ENCODE measurements at regions not wholly inside any gene's neighbourhood (a gene's known extent, or its start where the extent isn't known, plus 50 kb on each side); places are given as distances from the start of the nearest gene placed in this dataset.
"Not testable (repeated sequence)": the region's sequence is repeated elsewhere in the genome, so short reads cannot be mapped to it uniquely, and the experiment has no call there.

DNA sequence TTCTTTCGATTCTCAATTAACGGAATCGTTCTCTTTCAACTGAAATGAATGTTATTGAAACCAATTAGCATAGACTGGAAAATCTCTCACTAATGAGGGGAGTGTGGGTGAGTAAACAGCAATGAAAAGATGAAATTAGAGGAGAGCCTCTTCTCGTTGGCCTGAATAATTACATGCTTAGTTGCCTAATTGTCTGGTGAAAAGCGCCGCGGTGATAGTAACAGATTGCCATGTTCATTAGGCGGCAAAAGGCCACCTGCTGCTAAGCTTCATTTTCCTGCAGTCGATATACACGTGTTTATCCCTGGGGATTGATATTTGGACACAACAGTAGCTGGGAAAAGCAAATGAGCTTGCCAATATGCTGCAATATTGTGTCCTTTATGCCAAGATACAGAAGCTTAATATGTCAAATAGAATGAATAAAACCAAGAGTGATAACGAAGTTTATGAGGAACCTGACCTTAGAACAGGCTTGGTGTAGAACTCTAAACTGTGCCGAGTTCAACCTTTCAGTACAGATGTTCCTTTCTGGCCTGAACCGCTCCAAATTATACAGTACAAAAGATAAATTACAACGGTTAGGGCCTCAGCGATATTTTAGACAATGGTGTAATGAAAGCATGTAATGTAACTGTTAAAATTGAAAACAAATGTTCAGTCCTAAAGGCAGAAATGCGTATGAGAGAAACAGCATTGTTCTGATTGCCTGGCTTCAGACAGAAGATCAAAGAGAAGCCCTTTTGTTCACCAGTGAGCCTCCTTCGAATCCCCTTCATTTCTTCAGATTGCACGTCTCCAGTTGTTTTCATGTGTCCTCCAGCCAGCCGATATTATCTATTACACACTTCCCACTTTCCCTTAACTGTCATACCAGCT is 185.2 kb downstream of the SHOX2 start:
- intact Hi-C loops (cut with micrococcal nuclease), result no loop called here

DNA sequence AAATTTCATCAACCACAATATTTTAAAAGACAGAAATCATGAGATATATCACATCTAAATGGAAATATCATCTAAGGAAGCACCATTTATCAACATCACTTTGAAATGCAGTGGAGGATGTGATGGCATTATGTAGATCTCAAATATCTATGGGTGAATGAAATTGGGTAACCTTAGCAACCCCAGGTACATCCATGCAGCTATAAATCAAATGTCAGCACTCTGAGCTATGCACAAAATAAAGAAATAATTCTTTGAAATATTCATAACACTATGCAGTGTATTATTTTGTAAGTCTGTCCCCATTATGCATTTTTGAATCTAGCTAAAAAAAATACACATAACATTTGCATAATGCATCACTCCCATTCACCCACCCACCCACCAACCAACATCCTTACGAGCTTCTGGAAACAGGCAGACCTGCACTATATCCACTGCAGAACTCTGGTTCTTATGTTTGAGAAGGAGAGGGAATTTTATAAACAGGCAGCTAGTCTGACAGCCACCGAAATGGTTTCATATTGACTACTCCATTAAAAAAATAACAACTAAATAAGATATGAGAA is 186.8 kb downstream of the SHOX2 start:
- intact Hi-C loops (cut with micrococcal nuclease), result no loop called here

DNA sequence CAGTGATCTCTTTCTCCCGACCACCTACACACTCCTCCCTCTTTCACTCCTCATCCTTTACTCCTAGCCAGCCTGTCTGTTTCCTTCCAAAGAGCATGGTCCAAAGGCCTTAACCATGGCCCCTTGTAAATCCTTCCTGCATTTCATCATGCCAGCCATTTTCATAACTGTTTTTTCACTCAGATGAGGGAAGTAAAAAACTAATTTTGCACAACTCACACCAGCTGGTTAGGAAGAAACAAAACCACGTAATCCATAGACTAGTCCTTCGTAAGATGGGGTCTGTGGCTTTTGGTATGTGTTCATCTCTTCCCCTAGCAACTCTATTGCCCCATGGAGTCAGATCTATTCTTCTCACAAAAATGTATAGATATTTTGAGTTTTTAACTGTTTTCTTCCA is 187.8 kb downstream of the SHOX2 start:
- intact Hi-C loops (cut with micrococcal nuclease), result no loop called here

DNA sequence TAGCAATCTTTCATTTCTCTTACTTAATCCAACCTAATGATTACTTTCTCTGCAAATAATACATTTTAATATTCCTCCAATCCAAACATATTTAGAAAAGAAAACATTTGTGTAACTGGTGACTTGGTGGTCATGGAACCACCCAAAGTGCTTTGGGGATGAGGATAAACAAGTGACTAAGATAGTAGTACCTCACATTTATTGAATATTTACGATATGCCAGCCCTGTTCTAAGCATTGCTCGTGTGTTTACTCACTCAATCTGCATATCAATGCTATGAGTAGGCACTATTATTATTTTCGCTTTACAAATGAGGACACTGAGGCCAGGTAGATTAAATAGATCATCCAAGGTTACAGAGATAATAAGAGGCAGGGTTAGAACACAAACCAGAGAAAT is 189.5 kb downstream of the SHOX2 start:
- intact Hi-C loops (cut with micrococcal nuclease), result no loop called here

DNA sequence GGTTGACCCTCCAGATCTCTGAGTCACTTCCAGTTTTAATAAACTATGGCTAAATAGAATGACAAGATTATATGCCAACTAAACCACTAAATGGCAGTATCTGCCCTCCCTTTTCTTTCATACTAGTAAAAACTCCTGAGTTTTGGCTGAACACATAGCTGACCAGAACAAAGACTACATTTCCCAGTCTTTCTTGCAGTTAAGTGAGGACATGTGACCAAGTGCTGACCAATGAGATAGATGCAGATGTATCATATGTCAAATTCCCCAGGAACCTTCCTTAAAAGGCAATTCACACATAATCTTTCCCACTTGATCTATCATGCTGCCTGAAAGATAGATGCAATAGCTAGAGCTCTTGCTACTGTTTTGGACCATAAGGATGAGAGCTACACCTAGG is 191.3 kb downstream of the SHOX2 start:
- intact Hi-C loops (cut with micrococcal nuclease), result no loop called here

DNA sequence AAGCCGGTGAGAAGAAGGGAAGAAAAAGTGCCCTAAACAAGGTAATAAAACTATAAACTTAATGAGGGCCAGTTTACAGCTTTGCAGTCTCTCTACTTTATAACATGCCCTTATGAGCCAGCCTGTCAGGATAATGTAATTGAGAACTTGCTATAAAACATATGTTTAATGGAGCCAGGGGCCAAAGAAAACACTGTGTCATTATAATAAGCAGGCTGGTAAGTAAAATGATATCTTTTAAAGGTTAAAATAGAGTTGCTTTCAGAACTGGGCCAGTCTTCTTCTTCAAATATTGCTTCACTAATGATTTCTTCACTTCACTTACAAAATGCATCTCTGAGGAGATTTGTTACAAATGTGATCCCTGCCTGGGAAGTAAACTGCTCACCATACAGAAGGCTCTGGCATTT is 192.5 kb downstream of the SHOX2 start:
- intact Hi-C loops (cut with micrococcal nuclease), result no loop called here

DNA sequence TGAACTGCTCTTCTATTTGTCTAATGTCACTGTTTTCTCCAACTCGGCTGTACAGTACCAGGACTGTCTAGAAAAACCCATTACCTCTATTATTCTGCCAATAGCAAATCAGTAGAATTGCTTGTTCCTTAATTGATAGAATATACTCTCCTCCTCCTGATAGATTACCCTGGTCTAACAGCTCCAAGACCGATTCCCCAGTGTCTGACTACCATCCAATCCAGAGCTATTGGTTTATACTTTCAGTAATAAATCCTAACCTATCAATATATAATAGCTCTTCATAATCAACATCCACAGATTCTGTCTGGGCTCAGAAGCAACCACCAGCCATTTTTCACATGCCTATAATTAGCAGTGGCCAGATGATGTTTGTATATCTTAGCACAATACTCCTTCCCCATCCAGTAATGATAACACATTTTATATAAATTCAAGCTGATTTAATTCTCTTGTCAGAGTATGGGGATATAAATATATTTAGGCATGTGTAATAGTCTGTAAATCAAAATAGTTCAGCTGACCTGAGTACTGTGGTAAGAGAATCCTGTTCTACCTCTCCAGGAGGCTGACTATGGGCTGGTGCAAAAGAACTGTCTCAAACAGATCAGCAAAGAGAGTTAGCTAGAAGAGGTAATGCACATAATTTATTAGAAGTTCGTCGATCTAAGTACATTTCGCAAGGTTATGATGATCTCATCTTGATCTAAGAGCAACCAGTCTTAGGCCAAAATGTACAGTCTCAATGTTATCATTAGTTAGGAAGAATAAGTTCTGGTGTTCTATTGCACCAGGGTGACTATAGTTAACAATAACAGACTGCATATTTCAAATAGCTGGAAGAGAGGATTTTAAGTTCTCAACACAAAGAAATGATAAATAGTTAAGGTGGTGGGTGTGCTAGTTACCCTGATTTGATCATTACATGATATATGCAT is 193.4 kb downstream of the SHOX2 start:
- intact Hi-C loops (cut with micrococcal nuclease), result no loop called here

DNA sequence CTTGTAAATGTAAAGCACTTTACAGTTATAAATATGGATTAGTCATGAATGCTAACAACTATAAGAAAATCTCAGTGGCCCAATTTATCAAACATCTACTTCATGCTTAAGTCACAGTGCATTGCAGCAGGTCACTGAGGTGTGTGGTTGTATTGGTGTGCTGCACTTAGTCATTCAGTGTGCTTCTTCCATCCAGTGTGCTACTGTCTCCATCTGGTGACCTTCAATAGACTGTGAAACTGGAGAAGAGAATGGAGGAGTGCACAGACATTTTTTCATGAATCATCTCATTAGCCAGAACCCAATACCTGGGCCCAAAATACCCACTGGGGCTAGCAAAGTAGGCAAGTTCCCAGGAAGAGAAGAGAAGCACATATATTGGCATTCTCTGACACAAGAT is 199.6 kb downstream of the SHOX2 start:
- intact Hi-C loops (cut with micrococcal nuclease), result no loop called here

DNA sequence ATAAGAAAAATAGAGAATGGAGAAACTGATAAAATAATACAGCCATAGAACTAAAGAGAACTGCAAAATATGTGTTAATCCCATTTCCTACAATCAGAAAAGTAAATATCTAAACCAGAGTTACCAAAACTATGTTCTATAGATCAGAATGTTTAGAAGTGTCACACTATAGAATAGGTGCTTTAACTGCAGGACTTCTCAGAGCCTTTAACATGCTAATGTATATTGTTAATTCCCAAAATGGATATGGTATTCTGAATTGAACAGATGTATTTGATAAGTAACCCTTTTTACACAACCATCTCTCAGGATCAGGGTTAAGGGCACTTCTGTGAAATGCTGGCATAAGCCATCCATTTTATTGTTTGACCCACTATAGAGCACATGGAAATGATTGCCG is 200.3 kb downstream of the SHOX2 start:
- intact Hi-C loops (cut with micrococcal nuclease), result no loop called here

DNA sequence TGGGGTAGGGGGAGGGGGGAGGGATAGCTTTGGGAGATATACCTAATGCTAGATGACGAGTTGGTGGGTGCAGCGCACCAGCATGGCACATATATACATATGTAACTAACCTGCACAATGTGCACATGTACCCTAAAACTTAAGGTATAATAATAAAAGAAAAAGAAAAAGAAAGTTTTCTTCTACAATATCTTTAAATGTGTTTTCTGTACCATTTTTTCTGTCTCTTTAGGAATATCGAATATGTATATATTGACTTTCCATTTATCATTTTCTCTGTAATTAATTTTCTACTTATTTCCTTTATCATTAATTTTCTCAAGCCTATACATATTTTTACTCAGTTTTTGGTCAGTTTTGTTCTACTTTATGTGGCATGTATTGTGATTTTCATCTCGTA is 203.5 kb downstream of the SHOX2 start:
- intact Hi-C loops (cut with micrococcal nuclease), result not testable (repeated sequence)

DNA sequence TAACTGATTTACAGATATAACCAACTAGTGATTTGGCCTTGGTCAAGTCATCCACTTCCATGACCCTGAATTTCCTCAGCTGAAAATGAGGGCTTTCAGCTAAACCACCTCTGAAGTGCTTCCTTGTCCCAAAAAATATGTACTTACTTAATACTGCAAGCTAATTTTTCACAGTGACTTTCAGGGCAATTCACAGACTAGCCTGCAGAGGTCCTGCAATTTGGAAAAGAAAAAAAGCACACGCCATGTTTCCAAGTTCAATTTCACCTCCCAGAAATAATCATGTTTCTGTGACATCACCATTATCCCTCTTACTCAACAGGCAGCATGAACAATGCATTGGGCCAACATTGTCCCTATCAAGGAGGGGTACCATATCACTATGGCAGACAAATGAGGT is 218.2 kb downstream of the SHOX2 start:
- intact Hi-C loops (cut with micrococcal nuclease), result no loop called here

DNA sequence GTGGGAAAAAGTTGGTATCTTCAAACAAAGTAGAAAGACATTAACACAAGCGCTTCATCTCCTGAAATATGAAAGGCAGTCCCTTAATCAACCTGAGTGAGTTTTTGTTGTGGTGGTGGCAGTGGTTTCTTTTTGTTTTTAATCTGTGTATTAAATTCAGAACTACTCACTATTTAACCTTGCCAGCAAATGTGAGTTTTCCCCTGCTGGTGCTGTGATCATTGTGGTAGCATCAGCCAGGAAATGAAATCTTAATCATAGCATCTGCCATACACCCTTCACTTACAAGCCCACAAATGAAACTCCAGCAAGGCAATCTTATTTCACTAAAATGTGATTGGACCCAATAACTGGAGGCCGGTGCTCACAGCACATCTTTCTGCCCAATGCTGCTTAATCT is 229.7 kb downstream of the SHOX2 start:
- intact Hi-C loops (cut with micrococcal nuclease), result no loop called here

DNA sequence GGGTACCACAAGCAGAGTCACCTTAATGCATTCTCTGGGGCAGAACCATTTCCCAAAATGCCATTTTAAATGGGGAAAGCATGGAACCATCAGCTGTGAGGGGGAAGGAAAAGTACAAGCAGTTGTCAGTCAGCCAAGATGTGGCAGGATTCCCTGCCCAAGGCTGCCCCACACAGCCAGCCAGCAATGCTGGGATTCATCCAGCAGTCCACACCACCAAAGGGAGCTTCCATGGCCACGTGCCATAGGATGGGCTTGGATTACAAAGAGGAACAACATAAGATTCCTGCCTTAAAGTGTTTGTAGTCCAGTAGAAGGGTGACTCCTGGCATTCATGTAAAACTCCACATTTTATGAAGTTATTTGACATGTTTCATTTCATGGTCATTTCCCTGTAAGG is 233.3 kb downstream of the SHOX2 start:
- intact Hi-C loops (cut with micrococcal nuclease), result no loop called here

DNA sequence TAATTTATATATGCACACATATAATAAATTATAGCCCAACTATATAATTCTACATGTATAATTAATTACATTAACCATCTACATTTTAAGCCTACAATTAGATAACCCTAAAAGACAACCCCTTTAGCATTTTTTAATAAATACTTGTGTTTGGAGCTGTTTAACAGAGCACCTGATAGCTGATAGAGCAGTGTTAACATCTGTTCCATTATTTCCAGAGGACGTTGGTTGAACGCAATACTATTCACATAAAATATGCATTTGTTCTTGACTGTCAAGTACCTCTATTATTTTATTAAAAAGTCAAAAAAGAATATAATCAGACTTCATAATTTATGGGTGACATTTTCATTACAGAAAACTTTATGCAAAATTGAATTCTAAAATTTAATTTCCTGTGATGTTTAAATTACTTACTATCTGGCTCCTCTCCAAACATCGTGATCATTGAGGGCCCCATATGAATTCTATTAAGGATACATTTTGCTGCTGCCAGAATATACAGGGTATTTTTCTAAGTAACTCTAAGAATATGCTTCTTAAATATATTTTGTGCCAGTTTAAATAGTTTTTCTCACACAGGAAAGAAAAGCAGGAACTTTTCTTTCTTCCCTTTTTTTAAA is 234.3 kb downstream of the SHOX2 start:
- intact Hi-C loops (cut with micrococcal nuclease), result no loop called here

DNA sequence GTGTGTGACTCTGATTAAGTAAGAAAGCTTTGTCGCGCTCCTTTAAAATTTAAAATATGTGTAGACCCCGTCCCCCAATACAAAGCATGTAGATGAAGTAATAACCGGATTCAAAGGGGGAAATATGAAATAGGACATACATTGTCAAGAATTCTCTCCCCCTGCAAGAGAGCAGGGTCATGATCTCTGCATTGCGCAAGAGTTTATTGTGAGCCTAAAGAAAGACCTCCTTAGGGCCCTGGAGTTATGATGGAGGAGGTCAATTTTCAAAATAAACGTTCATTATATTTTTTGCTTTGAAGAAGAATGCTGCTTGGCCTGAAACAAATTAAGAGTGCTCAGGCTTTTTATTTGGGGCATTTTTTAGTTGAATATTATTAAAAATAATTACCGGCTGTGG is 235.0 kb downstream of the SHOX2 start:
- intact Hi-C loops (cut with micrococcal nuclease), result no loop called here

DNA sequence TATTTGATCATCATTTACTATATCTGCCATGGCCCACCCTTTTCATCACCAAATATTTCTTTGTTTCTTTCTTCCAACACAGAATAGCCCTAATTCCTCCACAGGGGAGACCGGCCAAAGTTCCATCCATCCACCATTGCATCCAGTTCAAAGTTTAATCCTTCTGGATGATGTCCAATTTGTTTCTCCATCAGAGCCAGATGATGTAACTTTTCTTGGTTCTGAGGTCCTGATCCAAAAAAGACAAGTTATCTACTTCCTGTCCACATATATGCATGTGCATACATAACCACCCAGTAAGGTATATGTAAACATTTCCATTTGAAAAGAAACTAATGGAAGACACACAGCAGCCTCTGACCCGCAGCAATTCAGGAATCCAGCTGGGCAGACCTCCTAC is 237.3 kb downstream of the SHOX2 start:
- intact Hi-C loops (cut with micrococcal nuclease), result loop anchor here (5.0 to 10.0 kb wide), 2 partner anchors 907 to 926 kb away; no protein-coding TSS in a partner anchor

DNA sequence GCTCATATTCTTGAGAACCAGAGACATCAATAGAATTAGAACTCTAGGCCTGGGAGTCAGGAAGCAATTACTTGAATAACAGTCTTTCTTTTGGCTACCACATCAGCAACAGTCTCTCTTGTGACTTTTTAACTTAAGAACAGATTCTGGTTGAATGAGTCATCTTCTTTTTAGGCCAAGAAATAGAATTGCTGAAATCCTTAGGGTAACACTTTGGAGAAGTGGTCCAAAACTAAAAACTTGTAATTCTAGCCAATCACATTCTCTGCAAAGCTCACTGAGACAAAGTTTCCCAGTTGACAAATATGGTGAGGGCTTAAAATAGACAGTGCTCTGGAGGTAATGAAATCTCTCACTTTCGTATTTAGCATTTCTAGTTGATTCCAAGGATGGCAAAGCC is 238.0 kb downstream of the SHOX2 start:
- intact Hi-C loops (cut with micrococcal nuclease), result loop anchor here (5.0 to 10.0 kb wide), 2 partner anchors 906 to 927 kb away; no protein-coding TSS in a partner anchor

DNA sequence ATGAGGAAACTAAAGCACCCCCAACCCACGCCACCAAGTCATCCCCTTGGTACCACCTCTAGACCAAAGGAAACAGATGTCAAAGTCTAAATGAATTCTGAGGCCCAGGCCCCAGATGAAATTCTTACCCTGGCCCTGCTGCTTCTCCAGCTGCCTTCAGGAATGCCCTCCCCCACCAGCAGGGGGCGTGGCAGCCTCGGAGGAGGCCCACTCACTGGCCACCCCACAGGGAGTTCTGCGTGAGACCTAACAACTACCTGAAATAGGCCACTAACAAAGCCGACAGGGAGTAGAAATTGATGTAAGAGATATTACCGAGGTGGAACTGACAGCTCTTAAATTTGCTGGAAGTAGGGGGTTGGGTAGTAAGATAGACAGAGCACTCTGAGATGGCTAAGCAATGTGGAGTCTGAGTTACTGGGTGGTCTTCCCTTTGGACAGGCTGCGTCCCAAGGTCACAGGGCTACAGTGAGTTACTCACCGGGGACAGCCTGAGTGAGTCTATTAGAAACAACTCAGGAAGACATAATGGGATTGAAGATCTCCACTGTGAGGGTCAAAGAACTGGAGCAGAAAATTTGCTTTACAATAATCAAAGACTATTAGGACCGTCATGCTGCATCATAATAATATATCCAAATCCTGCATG is 240.7 kb downstream of the SHOX2 start:
- intact Hi-C loops (cut with micrococcal nuclease), result loop anchor here (2.0 to 10.0 kb wide), 3 partner anchors 569 to 929 kb away; no protein-coding TSS in a partner anchor

DNA sequence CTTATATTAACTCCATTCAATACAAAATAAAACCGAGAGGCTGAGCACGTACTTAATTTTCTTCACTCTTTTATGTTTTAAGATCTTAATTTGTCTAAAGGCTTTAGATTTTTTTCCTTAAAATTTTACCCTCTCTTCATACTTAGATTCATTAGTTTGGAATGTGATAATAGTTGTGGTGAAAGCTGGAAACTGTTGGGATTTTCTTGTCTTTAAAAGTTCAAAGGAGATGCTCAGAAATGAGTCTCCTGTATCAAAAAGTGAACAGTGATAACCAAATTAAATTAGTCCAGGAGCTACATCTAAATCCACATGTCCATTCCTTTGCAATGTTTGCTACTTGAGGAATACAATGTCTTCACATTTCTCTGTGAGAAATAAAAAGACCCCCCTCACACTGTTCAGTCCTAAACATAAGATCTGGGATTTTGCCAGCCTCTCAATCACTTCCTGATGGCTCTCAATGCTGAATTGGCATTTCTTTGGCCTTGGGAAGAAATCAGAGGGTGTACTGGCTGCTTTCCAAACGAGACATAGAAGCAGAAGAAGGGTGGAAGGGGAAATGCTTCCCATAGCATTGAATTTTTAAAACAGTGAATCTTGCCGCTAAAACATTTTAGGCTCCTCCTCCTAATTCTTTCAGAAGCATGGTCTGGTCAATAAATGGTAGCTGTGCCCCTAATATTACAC is 245.0 kb downstream of the SHOX2 start:
- intact Hi-C loops (cut with micrococcal nuclease), result loop anchor here (10.0 kb wide), 1 partner anchor 934 kb away; no protein-coding TSS in a partner anchor

DNA sequence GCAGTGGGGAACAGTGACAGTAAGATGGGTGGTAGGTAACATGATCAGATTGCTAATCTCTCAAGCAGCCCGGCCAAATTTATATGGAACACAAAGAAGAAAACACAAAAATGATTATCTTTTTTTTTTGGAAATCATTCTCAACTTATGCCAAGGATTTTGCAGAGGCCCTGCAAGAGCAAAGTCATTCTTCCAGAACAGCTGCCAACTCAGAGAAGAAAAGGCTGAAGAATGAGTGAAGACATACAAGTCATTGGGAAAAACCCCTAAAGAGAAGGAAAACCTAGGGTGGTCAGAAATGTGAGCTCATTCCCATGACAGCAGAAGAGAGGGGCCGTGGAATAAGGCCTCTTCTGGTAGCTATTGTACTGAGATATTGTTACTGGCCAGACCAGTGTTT is 246.7 kb downstream of the SHOX2 start:
- intact Hi-C loops (cut with micrococcal nuclease), result no loop called here
